OCI-LY7 (cell line): ENCODE measurements at regions not wholly inside any gene's neighbourhood (a gene's known extent, or its start where the extent isn't known, plus 50 kb on each side); places are given as distances from the start of the nearest gene placed in this dataset.
"Not testable (repeated sequence)": the region's sequence is repeated elsewhere in the genome, so short reads cannot be mapped to it uniquely, and the experiment has no call there.

Experiments used
- BruUV-seq: library from RNA; stranded (reverse); fragments of 400-500 nt; replicated peaks from 2 replicates; lab custom pipeline; 2021; lab: Mats Ljungman, UMichigan
- CTCF ChIA-PET: fragments of 300-600 bp; sonication (Branson Sonifier 250); formaldehyde crosslinking; loops from one replicate; lab custom pipeline; 2022; ENCODE audit warnings: antibody characterized with exemption; ENCODE audit not compliant: unreplicated experiment; lab: Charles Lee
- POLR2A ChIA-PET: fragments of 300-600 bp; sonication (Branson Sonifier 250); formaldehyde crosslinking; loops from one replicate; lab custom pipeline; 2022; ENCODE audit warnings: antibody characterized with exemption; lab: Charles Lee
- DNase-seq: peaks from one replicate; pipeline ENCODE4 v3.0.0-alpha.2; 2015; ENCODE audit warnings: low spot score
- H2AFZ ChIP-seq: fragments of 200-600 bp; sonication (generic), shearing (Covaris generic); 2 replicates; pipeline ENCODE4 v1.6.1; 2014; ENCODE audit warnings: mild to moderate bottlenecking, antibody characterized with exemption, low read length, moderate library complexity
- H3K27ac ChIP-seq: fragments of 200-600 bp; sonication (generic); 2 replicates; pipeline ENCODE4 v1.5.1; 2014; ENCODE audit warnings: mixed run types, low read depth, mild to moderate bottlenecking, moderate library complexity, low read length, inconsistent platforms; ENCODE audit not compliant: poor library complexity, severe bottlenecking
- H3K36me3 ChIP-seq: fragments of 200-600 bp; sonication (generic); 2 replicates; pipeline ENCODE4 v1.6.1; 2014; ENCODE audit warnings: mild to moderate bottlenecking, antibody characterized with exemption, low read length, moderate library complexity, mixed read lengths; ENCODE audit not compliant: insufficient read depth
- H3K4me1 ChIP-seq: fragments of 200-600 bp; sonication (generic); 2 replicates; pipeline ENCODE4 v1.5.1; 2014; ENCODE audit warnings: mild to moderate bottlenecking, low read length; ENCODE audit not compliant: insufficient read depth, poor library complexity, severe bottlenecking
- H3K4me2 ChIP-seq: fragments of 200-600 bp; sonication (generic); 2 replicates; pipeline ENCODE4 v1.6.1; 2014; ENCODE audit warnings: mild to moderate bottlenecking, low read length
- H3K4me3 ChIP-seq: fragments of 200-600 bp; sonication (generic); 2 replicates; pipeline ENCODE4 v1.5.1; 2014; ENCODE audit warnings: mild to moderate bottlenecking, low read depth, low read length; ENCODE audit not compliant: poor library complexity, severe bottlenecking
- H3K79me2 ChIP-seq: fragments of 200-600 bp; sonication (generic); 2 replicates; pipeline ENCODE4 v1.6.1; 2016; ENCODE audit warnings: low read depth, mild to moderate bottlenecking, low read length, moderate library complexity, mixed read lengths; ENCODE audit not compliant: insufficient read depth
- H3K9me2 ChIP-seq: fragments of 200-600 bp; sonication (generic); 2 replicates; pipeline ENCODE4 v1.6.1; 2016; ENCODE audit warnings: mild to moderate bottlenecking, low read length, mixed read lengths; ENCODE audit not compliant: insufficient read depth
- H3K9me3 ChIP-seq: fragments of 200-600 bp; sonication (generic); 2 replicates; pipeline ENCODE4 v1.6.1; 2014; ENCODE audit warnings: mild to moderate bottlenecking, mixed run types, low read length, mixed read lengths
- H4K20me1 ChIP-seq: fragments of 200-600 bp; sonication (generic); 2 replicates; pipeline ENCODE4 v1.6.1; 2014; ENCODE audit warnings: mild to moderate bottlenecking, antibody characterized with exemption, low read length, moderate library complexity, mixed read lengths; ENCODE audit not compliant: insufficient read depth
- EZH2phosphoT487 ChIP-seq: fragments of 200-600 bp; sonication (generic); IDR thresholded peaks from 2 replicates; pipeline ENCODE4 v1.6.1; 2018; ENCODE audit warnings: low read depth, borderline replicate concordance, mild to moderate bottlenecking, mixed run types, antibody characterized with exemption, low read length, moderate library complexity, mixed read lengths
- intact Hi-C: fragments of 100-400 bp; cut with micrococcal nuclease; formaldehyde crosslinking; loops from one replicate; pipeline ENCODE4 v1.10.0; 2022; ENCODE audit not compliant: unreplicated experiment
- TF ChIP-seq, protein P1 (sequence below): fragments of 200-600 bp; sonication (generic); conservative IDR thresholded peaks from 2 replicates; pipeline ENCODE4 v1.5.1; 2014; ENCODE audit warnings: mild to moderate bottlenecking, antibody characterized with exemption, low read length, moderate library complexity, mixed read lengths

DNA sequence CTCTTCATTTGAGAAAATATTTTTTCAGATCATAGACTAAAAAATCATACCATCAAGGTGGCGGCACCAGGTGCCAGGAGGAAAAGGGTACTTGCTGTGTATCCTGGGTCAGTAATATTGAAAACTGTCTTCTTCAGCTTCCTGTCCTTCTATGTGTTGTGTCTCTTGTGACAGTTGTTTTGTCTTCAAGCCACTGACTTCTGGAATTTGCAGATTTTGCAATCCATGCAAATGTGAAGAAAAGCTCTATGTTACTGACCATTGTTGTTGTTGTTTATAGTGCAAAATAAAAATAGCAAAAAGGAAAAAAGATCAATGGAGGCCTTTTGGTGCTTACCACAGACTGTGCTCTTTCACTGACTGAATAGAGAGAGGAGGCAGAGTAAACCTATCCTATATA lies 83.2 kb upstream of the RHOU start:
- intact Hi-C loops: no loop called here

DNA sequence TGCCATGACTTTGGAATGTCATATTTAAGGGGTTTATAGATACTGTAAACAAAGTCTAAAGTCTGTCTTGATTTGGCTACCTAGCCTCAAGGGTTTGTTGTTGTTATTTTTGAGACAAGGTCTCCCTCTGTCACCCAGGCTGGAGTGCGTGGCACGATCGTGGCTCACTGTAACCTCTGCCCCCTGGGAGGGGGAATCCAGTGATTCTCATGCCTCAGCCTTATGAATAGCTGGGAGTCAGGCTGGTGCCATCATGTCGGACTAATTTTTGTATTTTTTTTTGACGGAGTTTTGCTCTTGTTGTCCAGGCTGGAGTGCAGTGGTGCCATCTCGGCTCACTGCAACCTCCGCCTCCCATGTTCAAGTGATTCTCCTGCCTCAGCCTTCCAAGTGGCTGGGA lies 82.2 kb upstream of the RHOU start:
- BruUV-seq, DNase-seq, CTCF ChIA-PET: not testable (repeated sequence)

More for the DNA sequence above, 83.2 kb upstream of the RHOU start:
- Histone ChIP-seq H3K9me2 (no peaks in the 10 kb centered on the region), H3K9me3 (no peaks in the 10 kb centered on the region), H3K4me2 (no peak overlapping the region), H3K4me3 (no peak overlapping the region), H3K27ac (no peak overlapping the region), H3K36me3 (no peaks in the 10 kb centered on the region), H2AFZ (no peak overlapping the region), H3K4me1 (peaks cover 5% of the 10 kb centered on the region), H3K79me2 (no peaks in the 10 kb centered on the region), H4K20me1 (no peaks in the 10 kb centered on the region)
- DNase-seq: no peak
- ChIA-PET CTCF (no interaction called here), POLR2A (interaction anchor here (0.7 kb wide), 1 partner anchor 563 kb away, joined by 3 read pairs; no protein-coding TSS in a partner anchor)
- no TSS peak for BruUV-seq
- TF ChIP-seq, protein P1, sequence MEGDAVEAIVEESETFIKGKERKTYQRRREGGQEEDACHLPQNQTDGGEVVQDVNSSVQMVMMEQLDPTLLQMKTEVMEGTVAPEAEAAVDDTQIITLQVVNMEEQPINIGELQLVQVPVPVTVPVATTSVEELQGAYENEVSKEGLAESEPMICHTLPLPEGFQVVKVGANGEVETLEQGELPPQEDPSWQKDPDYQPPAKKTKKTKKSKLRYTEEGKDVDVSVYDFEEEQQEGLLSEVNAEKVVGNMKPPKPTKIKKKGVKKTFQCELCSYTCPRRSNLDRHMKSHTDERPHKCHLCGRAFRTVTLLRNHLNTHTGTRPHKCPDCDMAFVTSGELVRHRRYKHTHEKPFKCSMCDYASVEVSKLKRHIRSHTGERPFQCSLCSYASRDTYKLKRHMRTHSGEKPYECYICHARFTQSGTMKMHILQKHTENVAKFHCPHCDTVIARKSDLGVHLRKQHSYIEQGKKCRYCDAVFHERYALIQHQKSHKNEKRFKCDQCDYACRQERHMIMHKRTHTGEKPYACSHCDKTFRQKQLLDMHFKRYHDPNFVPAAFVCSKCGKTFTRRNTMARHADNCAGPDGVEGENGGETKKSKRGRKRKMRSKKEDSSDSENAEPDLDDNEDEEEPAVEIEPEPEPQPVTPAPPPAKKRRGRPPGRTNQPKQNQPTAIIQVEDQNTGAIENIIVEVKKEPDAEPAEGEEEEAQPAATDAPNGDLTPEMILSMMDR: no peak
- no peak for TF ChIP-seq EZH2phosphoT487

DNA sequence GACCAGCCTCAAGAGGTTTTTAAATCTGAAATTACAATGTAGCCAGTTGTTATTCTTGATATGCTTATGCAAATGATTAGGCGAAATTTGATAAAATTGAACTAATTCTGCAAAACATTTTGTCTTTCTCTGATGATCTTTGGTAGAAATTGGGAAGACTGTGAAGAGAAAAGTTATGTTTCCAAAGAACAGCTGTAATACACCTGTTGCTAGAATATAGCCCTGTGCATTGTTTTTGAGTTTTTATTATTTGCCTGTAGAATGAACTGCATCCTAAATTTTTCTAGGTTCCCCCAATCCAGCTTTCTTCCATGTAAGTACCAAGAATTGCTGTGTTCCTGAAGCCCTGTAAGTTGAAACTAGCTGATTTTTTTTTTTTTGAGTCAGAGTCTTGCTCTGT lies 81.5 kb upstream of the RHOU start:
- no TSS peak for BruUV-seq
- H2AFZ ChIP-seq: no peak overlapping the region
- no peak overlapping the region for H3K27ac ChIP-seq
- H3K4me1 ChIP-seq: no peaks in the 10 kb centered on the region
- intact Hi-C loops: no loop called here
- ChIA-PET POLR2A (no interaction called here), CTCF (no interaction called here)
- no peaks in the 10 kb centered on the region for H3K9me2 ChIP-seq
- DNase-seq: no peak
- H3K9me3 ChIP-seq: no peaks in the 10 kb centered on the region
- no peaks in the 10 kb centered on the region for H3K79me2 ChIP-seq
- TF ChIP-seq, protein P1: no peak
- no peak for TF ChIP-seq EZH2phosphoT487
- no peak overlapping the region for H3K4me2 ChIP-seq
- H3K4me3 ChIP-seq: no peak overlapping the region
- no peaks in the 10 kb centered on the region for H3K36me3 ChIP-seq
- no peaks in the 10 kb centered on the region for H4K20me1 ChIP-seq

More for the DNA sequence above, 82.2 kb upstream of the RHOU start:
- H3K4me1 ChIP-seq, H3K9me3 ChIP-seq, H2AFZ ChIP-seq, H3K4me3 ChIP-seq, H3K36me3 ChIP-seq, H4K20me1 ChIP-seq, H3K9me2 ChIP-seq, H3K27ac ChIP-seq, H3K79me2 ChIP-seq, intact Hi-C loops, H3K4me2 ChIP-seq, POLR2A ChIA-PET: not testable (repeated sequence)
